ENCODE measurements at regions not wholly inside any gene's neighbourhood (a gene's known extent, or its start where the extent isn't known, plus 50 kb on each side); places are given as distances from the start of the nearest gene placed in this dataset.

DNA sequence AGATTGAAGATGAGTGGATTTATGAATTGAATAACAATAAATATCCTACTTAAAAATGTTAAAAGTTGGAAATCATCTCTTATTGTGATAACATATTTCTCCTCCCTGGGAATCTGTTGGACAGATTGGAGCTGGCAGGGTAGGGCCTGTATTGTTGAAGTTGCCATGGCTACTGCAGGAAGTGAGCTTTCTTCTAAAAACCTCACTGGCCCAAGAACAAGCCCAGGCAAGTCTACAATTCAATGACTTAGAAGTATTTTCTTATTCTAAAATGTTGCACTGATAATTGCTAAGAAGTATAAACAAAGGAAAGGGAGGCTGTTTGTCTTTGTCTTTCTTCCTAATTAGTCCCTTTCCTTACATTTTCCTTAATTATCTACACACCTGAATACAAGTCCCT, 112.1 kb downstream of the DLEU7 start:
- POLR2A ChIA-PET = interaction anchor here (0.7 to 3.0 kb wide), 10 partner anchors 17 to 734 kb away, joined by 3 to 26 read pairs (median 4); partner anchors contain the start of gene TRIM13
- H3K4me1 Mint-ChIP-seq (ENCODE audit: insufficient read depth, unreplicated experiment) = peaks cover 21% of the 10 kb centered on the region
- peak overlapping the region; percentile 38 for H3K4me3 Mint-ChIP-seq (ENCODE audit: unreplicated experiment)
- BruUV-seq (replicated peaks) = no TSS peak
- intact Hi-C loops (cut with micrococcal nuclease) = no loop called here
- peak overlapping the region; percentile 96 for H3K27ac Mint-ChIP-seq (ENCODE audit: low read depth, unreplicated experiment)
- H3K27me3 Mint-ChIP-seq (ENCODE audit: insufficient read depth, unreplicated experiment) = no peaks in the 10 kb centered on the region
- peaks cover 5% of the 10 kb centered on the region for H3K36me3 Mint-ChIP-seq (ENCODE audit: insufficient read depth, unreplicated experiment)
- peak; percentile 86 for DNase-seq (ENCODE audit: unreplicated experiment)
- CTCF ChIA-PET = interaction anchor here (0.6 to 1.8 kb wide), 5 partner anchors 25 to 608 kb away, joined by 3 to 10 read pairs (median 3); no protein-coding TSS in a partner anchor
- H3K9me3 Mint-ChIP-seq (ENCODE audit: unreplicated experiment) = no peaks in the 10 kb centered on the region
- no peak for TF ChIP-seq CTCF (IDR thresholded peaks at IDR 0.05; ENCODE audit: unreplicated experiment)

DNA sequence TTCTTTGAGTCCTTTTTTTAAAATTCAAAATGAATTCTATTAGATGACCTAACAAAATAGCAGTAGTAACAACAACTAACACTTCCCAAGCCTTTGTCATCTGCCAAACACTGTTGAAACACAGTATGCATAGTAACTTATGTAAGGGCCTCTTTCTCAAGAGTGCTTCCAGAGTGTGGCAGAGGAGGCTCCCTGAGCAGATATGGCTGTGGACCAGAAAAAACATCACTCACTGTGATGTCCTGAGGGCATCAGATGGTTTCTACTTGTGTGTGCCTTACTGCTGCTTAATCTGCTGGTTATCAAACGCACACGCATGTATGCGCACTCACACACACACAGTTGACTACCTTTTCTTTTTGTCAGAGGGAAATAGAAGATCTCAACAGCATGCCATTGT, 110.8 kb downstream of the DLEU7 start:
- no TSS peak for BruUV-seq (replicated peaks)
- H3K27me3 Mint-ChIP-seq (ENCODE audit: insufficient read depth, unreplicated experiment) = no peaks in the 10 kb centered on the region
- TF ChIP-seq CTCF (IDR thresholded peaks at IDR 0.05; ENCODE audit: unreplicated experiment) = no peak
- no peak overlapping the region for H3K4me3 Mint-ChIP-seq (ENCODE audit: unreplicated experiment)
- peaks cover 5% of the 10 kb centered on the region for H3K36me3 Mint-ChIP-seq (ENCODE audit: insufficient read depth, unreplicated experiment)
- CTCF ChIA-PET = interaction anchor here (1.2 to 1.8 kb wide), 2 partner anchors 26 to 68 kb away, joined by 3 to 10 read pairs; no protein-coding TSS in a partner anchor
- peak overlapping the region; percentile 96 for H3K27ac Mint-ChIP-seq (ENCODE audit: low read depth, unreplicated experiment)
- intact Hi-C loops (cut with micrococcal nuclease) = loop anchor here (2.0 kb wide), 1 partner anchor 24 kb away; no protein-coding TSS in a partner anchor
- H3K4me1 Mint-ChIP-seq (ENCODE audit: insufficient read depth, unreplicated experiment) = peaks cover 21% of the 10 kb centered on the region
- peak; percentile 97 for DNase-seq (ENCODE audit: unreplicated experiment)
- H3K9me3 Mint-ChIP-seq (ENCODE audit: unreplicated experiment) = no peaks in the 10 kb centered on the region
- POLR2A ChIA-PET = interaction anchor here (0.7 to 3.0 kb wide), 8 partner anchors 19 to 651 kb away, joined by 3 to 26 read pairs (median 4); no protein-coding TSS in a partner anchor

GRCh38 chr13:50733392-50733791, 110.1 kb downstream of the DLEU7 start:
- POLR2A ChIA-PET = interaction anchor here (1.0 to 3.0 kb wide), 4 partner anchors 23 to 651 kb away, joined by 3 to 26 read pairs (median 4); no protein-coding TSS in a partner anchor
- BruUV-seq (replicated peaks) = no TSS peak
- no peak for TF ChIP-seq CTCF (IDR thresholded peaks at IDR 0.05; ENCODE audit: unreplicated experiment)
- Mint-ChIP-seq H3K9me3 (ENCODE audit: unreplicated experiment) (no peaks in the 10 kb centered on the region), H3K27me3 (ENCODE audit: insufficient read depth, unreplicated experiment) (no peaks in the 10 kb centered on the region), H3K4me3 (ENCODE audit: unreplicated experiment) (no peak overlapping the region), H3K36me3 (ENCODE audit: insufficient read depth, unreplicated experiment) (peaks cover 5% of the 10 kb centered on the region), H3K27ac (ENCODE audit: low read depth, unreplicated experiment) (no peak overlapping the region), H3K4me1 (ENCODE audit: insufficient read depth, unreplicated experiment) (peaks cover 21% of the 10 kb centered on the region)
- CTCF ChIA-PET = interaction anchor here (0.6 kb wide), 1 partner anchor 753 kb away, joined by 3 read pairs; no protein-coding TSS in a partner anchor
- DNase-seq (ENCODE audit: unreplicated experiment) = no peak
- intact Hi-C loops (cut with micrococcal nuclease) = loop anchor here (2.0 kb wide), 1 partner anchor 23 kb away; no protein-coding TSS in a partner anchor

GRCh38 chr13:50735071-50735470, 108.4 kb downstream of the DLEU7 start:
- ChIA-PET CTCF (interaction anchor here (0.7 kb wide), 1 partner anchor 576 kb away, joined by 4 read pairs; no protein-coding TSS in a partner anchor), POLR2A (interaction anchor here (0.6 kb wide), 1 partner anchor 424 kb away, joined by 3 read pairs; no protein-coding TSS in a partner anchor)
- no peaks in the 10 kb centered on the region for H3K27me3 Mint-ChIP-seq (ENCODE audit: insufficient read depth, unreplicated experiment)
- H3K4me1 Mint-ChIP-seq (ENCODE audit: insufficient read depth, unreplicated experiment) = peaks cover 21% of the 10 kb centered on the region
- no TSS peak for BruUV-seq (replicated peaks)
- H3K9me3 Mint-ChIP-seq (ENCODE audit: unreplicated experiment) = no peaks in the 10 kb centered on the region
- DNase-seq (ENCODE audit: unreplicated experiment) = no peak
- intact Hi-C loops (cut with micrococcal nuclease) = no loop called here
- TF ChIP-seq CTCF (IDR thresholded peaks at IDR 0.05; ENCODE audit: unreplicated experiment) = no peak
- H3K36me3 Mint-ChIP-seq (ENCODE audit: insufficient read depth, unreplicated experiment) = peaks cover 5% of the 10 kb centered on the region
- H3K4me3 Mint-ChIP-seq (ENCODE audit: unreplicated experiment) = no peak overlapping the region
- no peak overlapping the region for H3K27ac Mint-ChIP-seq (ENCODE audit: low read depth, unreplicated experiment)
